ENCODE measurements at regions not wholly inside any gene's neighbourhood (a gene's known extent, or its start where the extent isn't known, plus 50 kb on each side); places are given as distances from the start of the nearest gene placed in this dataset.

DNA sequence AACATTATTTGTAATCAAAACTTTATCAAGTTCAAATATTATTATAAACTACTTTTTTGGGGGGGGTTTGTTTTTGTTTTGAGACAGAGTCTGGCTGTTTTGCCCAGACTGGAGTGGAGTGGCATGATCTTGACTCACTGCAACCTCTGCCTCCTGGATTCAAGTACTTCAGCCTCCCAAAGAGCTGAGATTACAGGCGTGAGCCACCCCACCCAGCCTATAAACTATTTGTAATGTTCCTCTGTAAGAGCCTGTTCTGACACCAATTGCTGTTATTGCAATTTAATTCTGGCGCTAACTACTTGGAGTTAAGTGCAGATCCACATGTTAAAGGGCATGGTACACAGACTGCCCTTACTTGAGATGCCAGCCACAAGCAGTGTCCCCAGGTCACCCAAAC, 478.1 kb upstream of the NRP1 start:
- DNase-seq (ENCODE audit: low spot score), result no peak

DNA sequence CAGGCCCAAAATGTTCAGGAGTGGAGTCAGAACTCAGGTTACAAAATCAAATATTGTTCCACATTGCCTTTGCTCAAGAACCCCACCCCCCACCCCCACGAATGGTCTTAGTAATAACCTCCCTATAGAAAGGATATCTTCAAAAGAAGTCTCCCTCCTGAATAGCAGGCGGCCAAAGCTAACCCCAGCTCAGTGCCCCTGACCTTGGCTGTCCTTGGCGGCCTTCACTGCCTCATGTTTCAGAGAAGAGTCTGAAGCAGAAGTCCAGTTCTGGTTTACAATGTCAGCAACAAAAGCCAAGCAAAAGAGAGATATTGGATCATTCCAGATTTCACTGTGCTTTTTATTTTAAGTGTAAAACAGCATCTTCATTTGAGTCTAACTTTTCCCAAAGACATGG, 476.5 kb upstream of the NRP1 start:
- no peak for DNase-seq (ENCODE audit: low spot score)

DNA sequence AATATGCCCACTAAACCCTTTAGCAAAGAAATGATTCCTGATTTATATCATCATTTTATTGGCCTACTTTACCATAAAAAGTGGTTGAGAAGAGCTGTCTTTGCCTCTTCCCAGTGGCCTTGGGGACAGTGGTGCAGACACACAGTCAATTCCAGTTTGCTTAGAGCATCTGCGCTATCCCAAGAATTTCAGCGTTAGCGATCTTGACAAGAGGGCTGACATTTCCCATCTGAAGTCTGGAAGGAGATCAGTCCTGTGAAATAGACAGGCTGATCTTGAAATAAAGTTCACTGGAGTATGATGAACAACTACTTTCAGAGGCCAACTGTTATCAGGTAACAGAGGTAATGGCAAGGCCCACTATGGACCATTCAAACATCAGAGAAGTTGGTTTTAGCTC, 475.3 kb upstream of the NRP1 start:
- no peak for DNase-seq (ENCODE audit: low spot score)

DNA sequence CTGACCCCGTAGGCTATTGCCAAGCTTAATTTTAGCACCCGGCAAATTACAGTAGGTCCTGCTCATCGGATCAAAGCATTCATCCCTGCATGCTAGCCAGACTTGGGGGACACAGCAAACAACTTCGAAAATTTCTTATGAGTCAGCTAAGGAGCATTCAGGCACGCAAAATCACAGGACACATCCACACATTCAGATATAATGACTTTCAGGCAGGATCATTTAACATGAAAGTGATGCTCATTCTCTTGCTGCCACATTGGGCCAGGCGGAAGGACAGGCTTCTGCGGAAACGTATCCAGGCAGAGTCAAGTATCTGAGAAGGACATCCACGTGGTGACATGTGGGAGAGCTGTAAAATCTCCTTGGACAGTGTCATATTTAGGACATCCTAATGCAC, 474.0 kb upstream of the NRP1 start:
- DNase-seq (ENCODE audit: low spot score), result peak; percentile 56

DNA sequence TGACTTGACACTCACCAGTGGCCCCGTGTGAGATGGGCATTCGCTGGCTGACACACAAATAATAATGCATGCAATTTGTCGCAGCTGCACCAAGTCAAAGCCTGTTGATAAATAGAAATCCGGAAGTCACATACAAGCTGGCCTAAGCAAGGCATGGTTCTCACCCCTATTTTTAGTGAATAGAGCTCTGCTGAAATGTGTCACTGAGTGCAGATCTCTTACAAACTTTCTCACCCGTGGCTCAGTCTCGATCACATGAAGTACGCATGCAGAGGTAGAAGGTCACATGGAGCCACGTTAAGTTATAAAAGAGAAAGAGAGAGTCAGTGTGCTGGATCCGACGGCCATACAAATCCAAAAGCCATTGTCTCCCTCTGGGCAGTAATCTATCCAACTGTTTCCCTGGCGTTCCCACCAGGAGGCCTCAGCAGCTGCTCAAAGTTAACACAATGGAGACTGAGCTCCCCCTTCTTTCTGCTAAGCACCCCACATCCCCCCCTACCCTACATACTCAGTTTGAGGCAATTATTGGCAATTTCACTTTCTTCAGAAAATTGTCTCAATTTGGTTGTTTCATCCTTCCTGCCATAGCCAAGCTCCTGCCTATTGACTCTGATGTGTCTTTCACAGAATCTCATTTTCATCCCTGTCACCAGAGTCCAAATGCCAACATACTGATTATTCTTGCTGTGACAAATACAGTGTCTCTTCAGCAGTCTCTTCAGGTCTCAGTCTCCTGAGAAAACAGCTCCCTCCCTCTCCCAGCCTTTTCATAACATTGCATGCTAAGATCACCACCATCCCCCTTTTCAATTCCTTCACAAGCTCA, 473.3 kb upstream of the NRP1 start:
- peak; percentile 17 for DNase-seq (ENCODE audit: low spot score)

DNA sequence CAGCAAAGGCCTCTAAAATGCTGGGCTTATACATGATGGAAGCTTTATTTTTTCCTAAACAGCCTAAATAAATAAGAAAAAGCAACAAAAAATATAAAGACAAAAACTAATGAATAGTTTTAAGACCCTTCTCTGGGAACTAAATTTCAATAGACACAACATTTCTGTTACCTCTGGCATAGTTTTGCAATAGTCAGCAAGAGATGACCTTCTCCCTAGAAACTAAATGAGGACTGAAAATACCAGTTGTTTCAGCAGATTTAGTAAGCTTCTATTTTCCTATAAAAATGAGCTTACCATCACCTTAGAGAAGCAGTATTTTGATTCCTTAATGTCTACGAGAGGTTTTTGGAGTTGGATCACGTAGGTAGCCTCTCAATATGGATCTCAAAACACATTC, 471.4 kb upstream of the NRP1 start:
- DNase-seq (ENCODE audit: low spot score), result no peak

DNA sequence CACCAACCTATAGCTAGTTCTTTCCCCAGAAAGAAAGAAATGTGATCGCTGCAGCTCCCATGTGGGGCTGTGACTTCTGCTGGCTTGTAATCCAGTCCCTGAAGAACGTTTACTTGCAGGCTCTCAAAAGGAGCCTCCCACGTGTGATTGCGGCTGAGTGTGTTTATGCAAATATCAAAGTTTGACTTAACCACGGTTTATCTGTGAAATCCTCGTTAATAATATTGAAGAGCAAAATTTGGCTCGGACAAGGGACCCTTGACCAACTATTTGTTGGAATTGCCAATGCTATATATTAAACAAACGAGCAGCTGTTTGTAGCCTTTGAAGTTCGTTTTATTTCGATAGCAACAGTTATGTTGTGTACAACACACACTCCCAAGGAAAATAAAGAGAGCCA, 470.1 kb upstream of the NRP1 start:
- no peak for DNase-seq (ENCODE audit: low spot score)

DNA sequence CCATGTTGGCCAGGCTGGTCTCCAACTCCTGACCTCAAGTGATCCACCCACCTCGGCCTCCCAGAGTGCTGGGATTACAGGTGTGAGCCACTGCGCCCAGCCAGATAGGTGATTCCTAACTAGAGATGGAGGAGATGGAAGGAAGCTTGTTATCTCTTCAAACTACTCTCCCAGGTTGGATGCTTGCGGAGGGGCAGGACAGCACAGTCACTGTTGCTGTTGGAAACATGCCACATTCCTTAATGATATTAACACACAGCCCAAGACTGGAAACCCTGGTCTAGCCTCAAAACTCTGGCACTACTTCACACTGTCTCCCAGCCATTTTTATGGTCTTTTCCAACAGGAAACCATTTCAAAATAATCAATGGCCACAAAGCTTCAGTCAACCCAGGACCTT, 468.8 kb upstream of the NRP1 start:
- no peak for DNase-seq (ENCODE audit: low spot score)

DNA sequence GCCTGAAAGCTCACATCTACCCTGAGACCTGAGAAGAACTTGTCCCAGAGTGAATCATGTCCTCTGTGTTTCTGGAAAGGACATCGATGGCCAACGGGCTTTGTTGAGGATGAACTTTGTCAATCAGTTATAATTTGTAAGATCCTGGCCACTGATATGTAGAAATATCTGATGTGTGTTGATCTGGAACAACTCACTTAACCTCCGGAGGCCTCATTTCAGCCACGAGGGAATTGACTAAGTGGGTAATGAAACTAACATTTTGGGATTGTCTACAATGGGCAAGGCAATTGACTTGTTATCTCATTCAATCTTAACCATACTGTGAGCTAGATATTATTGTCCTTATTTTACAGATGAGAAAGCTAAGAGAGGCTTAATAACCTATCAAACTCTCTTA, 468.1 kb upstream of the NRP1 start:
- no peak for DNase-seq (ENCODE audit: low spot score)

DNA sequence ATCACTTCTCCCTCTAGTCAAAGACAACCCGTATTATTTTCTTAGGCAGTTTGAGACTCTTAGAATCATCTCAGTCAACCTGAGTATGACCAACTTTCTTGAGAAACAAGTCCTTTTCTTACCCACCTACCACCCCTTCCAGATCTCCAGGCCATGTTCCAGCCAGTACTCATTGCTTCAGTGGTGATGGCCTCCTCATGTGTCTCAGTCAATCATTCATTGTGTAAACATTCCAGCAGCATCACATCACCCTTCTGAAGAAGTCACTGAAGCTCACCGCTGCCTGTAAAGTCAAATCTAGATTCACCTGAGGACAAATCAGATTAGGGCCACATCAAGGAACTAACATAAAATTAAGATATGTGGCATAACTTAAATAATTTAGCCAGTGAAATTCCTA, 467.2 kb upstream of the NRP1 start:
- no peak for DNase-seq (ENCODE audit: low spot score)

DNA sequence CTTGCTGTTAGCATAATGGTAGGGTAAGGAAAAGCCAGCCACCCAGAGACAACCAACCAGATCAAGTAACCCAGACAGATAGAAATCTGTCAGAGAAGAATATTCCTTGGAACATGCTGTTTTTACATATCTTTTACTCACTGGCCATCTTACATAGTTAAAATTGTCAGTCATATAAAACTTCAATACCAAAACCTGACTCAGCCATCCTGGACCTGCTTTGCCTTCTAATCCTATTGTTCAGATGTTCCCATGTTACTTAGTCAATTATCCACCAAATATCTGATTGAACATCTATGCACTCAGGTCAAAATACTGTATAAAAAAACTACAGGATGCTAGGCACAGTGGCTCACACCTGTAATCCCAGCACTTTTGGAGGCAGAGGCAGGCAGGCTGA, 466.5 kb upstream of the NRP1 start:
- no peak for DNase-seq (ENCODE audit: low spot score)

DNA sequence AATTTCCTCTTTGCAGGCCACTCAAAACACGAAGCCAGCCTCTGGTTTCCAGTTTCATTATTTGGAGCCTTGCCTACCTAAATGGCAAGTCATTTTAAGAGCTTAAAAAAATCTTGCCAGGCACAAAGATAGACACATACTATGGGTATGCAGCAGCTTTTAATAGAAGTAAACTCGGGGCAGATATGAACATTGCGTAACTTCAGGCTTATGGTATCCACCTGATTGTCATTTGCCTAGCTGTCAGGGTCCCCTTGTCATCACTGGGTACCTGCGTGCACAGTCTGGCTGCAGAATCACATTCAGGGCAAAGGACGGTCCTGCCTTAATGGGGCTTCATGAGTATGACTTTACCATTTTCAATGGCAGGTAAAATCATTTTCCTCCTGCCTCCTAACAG, 466.1 kb upstream of the NRP1 start:
- DNase-seq (ENCODE audit: low spot score), result no peak

DNA sequence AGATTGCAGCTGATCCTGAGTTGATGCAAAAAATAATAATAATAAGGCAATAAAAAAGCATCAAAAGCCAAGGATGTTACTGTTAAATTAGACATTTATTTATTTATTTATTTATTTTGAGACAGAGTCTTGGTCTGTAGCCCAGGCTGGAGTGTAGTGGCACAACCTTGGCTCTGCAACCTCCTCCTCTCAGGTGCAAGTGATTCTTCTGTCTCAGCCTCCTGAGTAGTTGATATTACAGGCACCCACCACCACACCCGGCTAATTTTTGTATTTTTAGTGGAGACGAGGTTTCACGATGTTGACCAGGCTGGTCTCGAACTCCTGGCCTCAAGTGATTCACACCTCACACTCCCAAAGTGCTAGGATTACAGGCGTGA, 465.5 kb upstream of the NRP1 start:
- DNase-seq (ENCODE audit: low spot score), result no peak

DNA sequence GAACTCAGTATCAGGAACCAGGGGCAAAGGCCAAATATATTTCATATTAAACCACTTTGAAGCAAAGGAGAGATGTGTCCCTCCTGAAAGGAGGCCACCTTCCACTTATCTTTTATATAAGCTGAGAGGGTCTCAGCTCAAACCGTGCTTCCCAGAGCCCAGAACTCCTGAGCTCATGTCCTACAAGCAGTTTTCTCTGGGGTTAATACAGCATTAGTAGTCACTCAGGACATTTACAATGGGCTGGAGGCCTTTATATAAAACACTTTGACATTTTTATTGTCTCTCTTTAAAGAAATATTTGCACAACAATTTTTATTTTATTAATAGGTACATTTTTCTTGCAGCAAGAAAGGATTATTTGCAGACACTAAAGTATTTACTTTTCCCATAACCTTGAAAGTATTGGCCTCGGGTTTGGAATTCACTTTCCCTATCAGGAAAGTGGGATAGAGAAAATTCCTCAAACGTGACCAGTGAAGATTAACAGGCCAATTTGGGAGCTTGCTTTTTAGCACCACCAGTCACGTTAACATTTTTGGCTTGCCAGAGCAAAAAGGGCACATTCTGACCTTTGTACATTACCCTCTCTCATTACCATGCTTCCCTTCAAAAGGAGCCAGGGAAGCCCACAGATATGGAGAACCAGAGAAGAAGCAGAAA, 464.9 kb upstream of the NRP1 start:
- no peak for DNase-seq (ENCODE audit: low spot score)

DNA sequence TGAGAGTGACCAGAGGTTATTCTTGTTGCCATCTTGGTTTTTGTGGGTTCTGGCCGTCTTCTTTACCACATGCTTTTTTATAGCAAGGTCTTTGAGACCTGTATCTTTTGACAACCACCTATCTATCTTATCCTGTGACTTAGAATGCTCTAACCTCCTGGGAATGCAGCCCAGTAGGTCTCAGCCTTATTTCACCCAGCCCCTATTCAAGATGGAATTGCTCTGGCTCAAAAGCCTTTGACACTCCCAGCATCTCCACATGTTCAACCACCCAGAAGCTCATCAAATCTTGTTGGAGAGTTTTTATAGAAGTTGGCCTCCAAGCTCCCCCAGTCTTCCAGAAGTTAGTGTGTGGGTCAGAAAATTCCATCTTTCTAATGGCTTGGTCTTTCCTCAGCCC, 464.3 kb upstream of the NRP1 start:
- DNase-seq (ENCODE audit: low spot score), result no peak

DNA sequence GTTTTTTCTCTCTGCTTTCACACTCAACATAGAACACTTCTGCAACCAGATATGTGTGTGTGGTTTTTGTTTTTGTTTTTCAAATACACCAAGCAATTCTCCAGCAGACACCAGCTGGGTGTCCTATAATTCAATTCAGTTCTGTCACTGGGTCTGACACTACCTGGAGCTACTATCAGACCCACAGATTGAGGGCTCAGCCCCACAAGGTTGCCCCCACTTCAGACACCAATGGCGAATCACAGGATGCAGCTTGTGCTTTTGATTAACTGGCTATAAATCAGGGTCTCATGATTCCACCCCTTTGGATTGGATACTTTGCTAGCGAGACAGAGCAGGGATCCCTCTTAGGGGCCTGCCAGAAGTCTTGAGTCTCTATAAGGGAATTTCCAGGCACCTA, 462.2 kb upstream of the NRP1 start:
- DNase-seq (ENCODE audit: low spot score), result no peak

DNA sequence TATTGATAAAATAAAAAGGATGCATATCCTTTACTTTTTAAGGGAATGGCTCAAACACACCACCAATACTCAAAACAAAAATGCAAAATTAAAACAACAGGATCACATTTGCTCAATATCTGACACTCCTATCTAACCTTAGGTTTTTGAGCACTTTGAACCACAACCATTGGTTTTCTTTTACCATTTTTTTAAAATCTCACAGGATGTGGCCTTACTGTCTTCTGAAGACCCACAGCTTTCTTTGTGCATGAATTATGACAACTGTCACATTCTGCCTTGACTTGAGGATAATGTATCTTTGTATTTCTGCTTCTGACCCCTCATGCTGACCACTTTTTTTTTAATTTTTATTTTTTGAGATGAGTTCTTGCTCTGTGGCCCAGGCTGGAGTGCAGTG, 461.1 kb upstream of the NRP1 start:
- no peak for DNase-seq (ENCODE audit: low spot score)

DNA sequence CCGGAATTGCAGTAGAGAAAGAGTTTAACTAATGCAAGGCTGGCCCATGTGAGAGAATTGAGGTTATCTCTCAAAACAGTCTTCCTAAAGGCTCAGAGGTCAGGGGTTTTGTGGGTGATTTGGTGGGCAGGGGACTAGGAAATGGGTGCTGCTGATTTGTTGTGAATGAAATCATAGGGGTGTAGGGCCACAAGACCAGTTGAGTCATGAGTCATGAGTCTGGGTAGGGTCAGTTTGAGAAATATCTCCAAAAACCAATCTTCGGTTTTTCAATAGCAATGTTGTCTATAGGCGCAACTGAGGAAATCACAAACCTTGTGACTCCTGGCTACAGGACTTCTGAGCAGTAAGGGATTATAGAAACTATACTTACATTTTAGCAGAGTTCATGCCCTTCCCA, 460.0 kb upstream of the NRP1 start:
- no peak for DNase-seq (ENCODE audit: low spot score)

DNA sequence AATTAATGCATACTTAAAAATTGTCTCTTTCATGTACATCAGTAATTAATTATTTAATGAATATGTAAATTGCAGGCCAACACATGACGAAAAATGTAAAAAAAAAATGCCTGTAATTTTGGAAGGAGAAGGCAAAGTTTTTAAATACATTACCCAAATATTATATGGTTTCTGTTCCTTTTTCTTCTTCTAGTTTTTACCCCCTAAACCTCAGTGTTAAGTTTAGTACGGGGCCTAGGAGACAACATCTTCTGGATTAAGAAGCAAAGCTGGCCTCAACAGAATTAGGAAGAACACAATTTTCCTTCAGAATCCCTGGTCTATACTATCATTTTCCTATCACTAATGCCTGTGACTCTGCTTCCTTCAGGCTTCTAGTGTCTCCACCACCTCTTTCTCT, 459.3 kb upstream of the NRP1 start:
- no peak for DNase-seq (ENCODE audit: low spot score)

DNA sequence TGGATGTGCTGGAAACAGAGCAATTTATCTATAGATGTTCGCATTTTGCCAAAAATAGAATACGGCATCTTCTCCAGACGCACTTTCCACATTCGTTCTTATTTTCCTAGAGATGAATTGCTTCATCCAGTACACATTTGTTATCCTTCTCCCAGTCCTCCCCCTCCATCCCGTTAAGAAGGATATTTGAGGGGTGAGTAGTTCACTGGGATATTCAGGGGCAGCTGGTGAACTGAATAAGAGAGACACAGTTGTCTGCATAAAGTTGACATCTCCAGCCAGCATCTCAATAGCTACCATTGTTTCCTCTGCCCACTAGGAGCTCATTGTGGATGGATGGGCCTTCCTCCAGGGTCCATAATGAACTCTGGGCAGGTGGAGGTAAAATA, 456.8 kb upstream of the NRP1 start:
- peak; percentile 13 for DNase-seq (ENCODE audit: low spot score)

DNA sequence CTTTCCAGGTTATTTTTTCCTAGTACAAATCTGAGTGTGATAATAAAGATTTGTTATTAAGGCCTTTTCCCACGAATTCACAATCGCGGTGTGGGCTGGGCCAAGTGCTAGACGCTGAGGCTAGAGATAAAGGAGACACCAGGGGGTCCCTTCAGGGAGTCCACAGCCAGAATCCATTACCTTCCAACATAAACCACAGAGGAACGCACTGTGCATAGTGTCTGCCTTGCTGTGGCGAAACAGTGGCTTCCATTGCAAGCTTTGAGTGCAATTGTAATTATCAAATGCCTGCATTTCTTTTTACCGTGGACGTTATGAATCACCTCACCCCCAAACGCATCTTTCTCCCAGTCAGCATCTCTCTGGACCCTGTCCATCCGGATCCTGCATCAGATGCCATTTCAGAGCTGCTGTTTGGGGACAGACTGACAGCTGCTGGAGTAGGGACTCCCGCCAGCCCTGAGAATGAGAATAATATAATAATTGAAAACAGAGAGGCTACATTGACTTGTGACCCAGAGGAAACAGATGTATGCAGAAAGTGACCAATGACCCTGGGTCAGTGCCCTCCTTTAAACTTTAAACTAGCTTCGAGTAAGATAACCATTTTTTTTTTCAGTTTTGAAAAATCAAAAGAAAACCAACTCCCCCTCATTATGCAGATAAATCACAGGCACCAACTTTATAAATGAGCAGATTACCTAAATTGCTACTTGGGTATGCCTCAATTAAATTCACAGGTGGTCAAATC, 456.2 kb upstream of the NRP1 start:
- peak; percentile 6 for DNase-seq (ENCODE audit: low spot score)

DNA sequence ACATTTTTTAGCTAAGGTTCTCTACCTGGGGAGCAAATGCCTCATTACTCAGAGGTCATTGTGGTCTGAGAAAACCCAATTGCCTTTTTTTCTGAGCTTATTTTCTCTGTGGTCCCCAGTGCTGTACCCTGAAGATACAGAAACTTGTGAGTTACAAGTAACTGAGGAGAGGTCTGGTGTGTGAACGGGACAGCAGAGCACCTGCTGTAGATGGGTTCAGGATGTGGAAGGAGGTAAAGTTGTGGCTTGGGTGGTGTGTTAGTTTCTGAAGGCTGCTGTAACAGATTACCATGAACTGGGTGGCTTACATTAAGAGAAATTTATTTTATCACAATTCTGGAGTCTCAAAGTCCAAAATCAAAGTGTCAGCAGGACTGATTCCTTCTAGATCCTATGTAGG, 449.1 kb upstream of the NRP1 start:
- no peak for DNase-seq (ENCODE audit: low spot score)

DNA sequence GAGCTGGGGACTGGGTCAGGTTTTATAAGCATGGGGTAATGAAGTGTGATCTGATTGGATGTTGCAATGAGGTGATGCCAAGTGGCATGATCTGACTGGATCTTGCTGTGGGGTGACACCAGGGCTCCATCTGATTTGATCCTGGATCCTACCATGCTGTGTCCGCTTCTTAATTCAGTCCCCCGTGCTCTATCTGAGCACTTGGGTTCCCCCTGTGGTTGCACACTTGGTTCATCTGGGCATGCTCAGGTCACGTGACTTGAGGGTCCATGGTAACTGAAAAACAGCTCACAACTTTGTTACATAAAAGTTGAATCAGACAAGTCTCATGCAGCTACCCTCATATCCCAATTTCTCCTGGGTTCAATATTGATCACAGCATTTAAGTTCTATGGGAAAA, 448.6 kb upstream of the NRP1 start:
- DNase-seq (ENCODE audit: low spot score), result no peak

Measured in AG08395 (cell line).